PFSK-1 (cell line): ENCODE measurements at regions not wholly inside any gene's neighbourhood (a gene's known extent, or its start where the extent isn't known, plus 50 kb on each side); places are given as distances from the start of the nearest gene placed in this dataset.

Experiments
- POLR2AphosphoS5 ChIP-seq: IDR thresholded peaks from 2 replicates; pipeline ENCODE4 v1.6.1; 2012; ENCODE audit warnings: low read depth, mild to moderate bottlenecking, control low read depth, low read length, moderate library complexity
- REST ChIP-seq, 2 experiments: IDR thresholded peaks; 2 replicates each; pipeline versions ENCODE4 v1.6.1 to v1.8.0; 2011 to 2012; ENCODE audit warnings: low read depth in 2 of 2, low read length in 2 of 2, control low read depth in 1 of 2, inconsistent platforms in 1 of 2, mild to moderate bottlenecking in 1 of 2, moderate library complexity in 1 of 2; ENCODE audit not compliant: insufficient read depth in 1 of 2
- TAF1 ChIP-seq: IDR thresholded peaks from 2 replicates; pipeline ENCODE4 v1.6.1; 2012; ENCODE audit warnings: low read length, control low read depth, borderline replicate concordance; ENCODE audit not compliant: insufficient read depth

GRCh38 chr1:98053471-98054366, 132.9 kb upstream of the DPYD start:
- TF ChIP-seq POLR2AphosphoS5 (no peak), REST (IDR thresholded peaks at IDR 0.05; ENCODE audit: insufficient read depth in 1 of 2, low read depth in 2 of 2, low read length in 2 of 2) (no peak), TAF1 (no peak)
